Endodermal cell (in vitro differentiated cells): ENCODE measurements at regions not wholly inside any gene's neighbourhood (a gene's known extent, or its start where the extent isn't known, plus 50 kb on each side); places are given as distances from the start of the nearest gene placed in this dataset.

Experiments
- DNase-seq: peaks from one replicate; pipeline ENCODE4 v3.0.0-alpha.2; 2017
- H3K27ac ChIP-seq: 2 replicates; pipeline ENCODE4 v1.5.1; 2013; ENCODE audit warnings: mild to moderate bottlenecking, low read depth, low read length, moderate library complexity
- H3K27me3 ChIP-seq: 2 replicates; pipeline ENCODE4 v1.6.1; 2013; ENCODE audit warnings: mild to moderate bottlenecking, low read length, moderate library complexity; ENCODE audit not compliant: insufficient read depth, control insufficient read depth, poor library complexity, severe bottlenecking
- H3K36me3 ChIP-seq: 2 replicates; pipeline ENCODE4 v1.7.0; 2013; ENCODE audit warnings: mild to moderate bottlenecking, low read length, moderate library complexity; ENCODE audit not compliant: control insufficient read depth, insufficient read depth
- H3K4me1 ChIP-seq: one replicate; pipeline ENCODE4 v1.7.0; 2013; ENCODE audit warnings: low read length; ENCODE audit not compliant: control insufficient read depth, insufficient read depth
- H3K4me3 ChIP-seq: 2 replicates; pipeline ENCODE4 v1.5.1; 2013; ENCODE audit warnings: mild to moderate bottlenecking, low read length, moderate library complexity
- H3K9ac ChIP-seq: 2 replicates; pipeline ENCODE4 v1.6.1; 2013; ENCODE audit warnings: mild to moderate bottlenecking, low read length, moderate library complexity; ENCODE audit not compliant: poor library complexity, severe bottlenecking; ENCODE audit errors: extremely low read depth
- H3K9me3 ChIP-seq: 2 replicates; pipeline ENCODE4 v1.6.1; 2013; ENCODE audit warnings: mild to moderate bottlenecking, low read length, moderate library complexity; ENCODE audit not compliant: control insufficient read depth
- H3K27ac Mint-ChIP-seq: 2 replicates; pipeline ENCODE4 v1.8.0; 2020; ENCODE audit warnings: mixed read lengths
- H3K27me3 Mint-ChIP-seq: 2 replicates; pipeline ENCODE4 v1.8.0; 2021; ENCODE audit warnings: mild to moderate bottlenecking, mixed read lengths; ENCODE audit not compliant: insufficient read depth
- H3K36me3 Mint-ChIP-seq: 2 replicates; pipeline ENCODE4 v1.8.0; 2020; ENCODE audit warnings: low read depth, mixed read lengths
- H3K4me1 Mint-ChIP-seq: 2 replicates; pipeline ENCODE4 v1.8.0; 2020; ENCODE audit warnings: mixed read lengths
- H3K4me3 Mint-ChIP-seq: 2 replicates; pipeline ENCODE4 v1.8.0; 2020; ENCODE audit warnings: mild to moderate bottlenecking, moderate library complexity, mixed read lengths
- H3K9me3 Mint-ChIP-seq: 2 replicates; pipeline ENCODE4 v1.8.0; 2020; ENCODE audit warnings: mild to moderate bottlenecking, mixed read lengths
- CTCF ChIP-seq: fragments of 200-600 bp; sonication (generic); conservative IDR thresholded peaks from 2 replicates; pipeline ENCODE4 v1.5.0; 2021; ENCODE audit warnings: antibody characterized with exemption, mild to moderate bottlenecking
- WGBS, 2 experiments: methylation state at CpG; one replicate each; pipeline versions ENCODE4 v1.1.5 to v1.1.7; 2013; ENCODE audit warnings: missing lambda C conversion rate in 2 of 2, mixed read lengths in 1 of 2; ENCODE audit not compliant: insufficient coverage in 1 of 2, insufficient read length in 1 of 2; 5-methylcytosine and 5-hydroxymethylcytosine counted together

DNA sequence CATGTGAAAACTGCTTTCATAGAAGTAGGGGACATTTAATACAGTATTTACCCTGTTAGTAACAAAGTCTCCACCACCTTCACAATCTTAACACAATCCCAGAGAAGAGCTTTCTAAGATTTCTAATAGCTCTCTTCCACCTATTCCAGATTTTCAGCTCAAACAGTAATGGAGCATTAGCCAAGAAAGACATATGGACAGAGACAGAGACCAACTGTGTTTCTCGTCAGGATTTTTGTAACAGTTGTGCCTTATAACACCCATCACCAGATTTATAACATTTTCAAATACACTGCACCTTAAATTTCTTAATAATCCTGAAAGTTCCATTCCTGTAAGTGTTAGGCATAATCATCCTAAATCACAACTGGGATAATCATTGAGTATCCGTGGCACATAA, 321.2 kb upstream of the TMTC1 start:
- Mint-ChIP-seq H3K4me3 (no peak overlapping the region), H3K36me3 (no peaks in the 10 kb centered on the region), H3K27me3 (no peaks in the 10 kb centered on the region), H3K27ac (no peak overlapping the region), H3K4me1 (no peaks in the 10 kb centered on the region), H3K9me3 (peaks cover 17% of the 10 kb centered on the region)
- no peaks in the 10 kb centered on the region for H3K27me3 ChIP-seq
- no peak for TF ChIP-seq CTCF
- H3K9ac ChIP-seq, result no peak overlapping the region
- H3K36me3 ChIP-seq, result no peaks in the 10 kb centered on the region
- no peak overlapping the region for H3K27ac ChIP-seq
- no peak for DNase-seq
- peaks cover 4% of the 10 kb centered on the region for H3K9me3 ChIP-seq
- 75 to 90% methylated on average over 1 to 2 of the region's 2 CpGs for WGBS, 2 experiments
- no peaks in the 10 kb centered on the region for H3K4me1 ChIP-seq
- H3K4me3 ChIP-seq, result no peak overlapping the region

- no peak overlapping the region for H3K27ac ChIP-seq
- no peak for DNase-seq
- no CpG with 5 or more reads among the region's 1 CpG for WGBS, 2 experiments
- H3K9ac ChIP-seq, result no peak overlapping the region
- peaks cover 23% of the 10 kb centered on the region for H3K4me1 Mint-ChIP-seq
- no peaks in the 10 kb centered on the region for H3K36me3 ChIP-seq
- no peaks in the 10 kb centered on the region for H3K9me3 ChIP-seq
- no peaks in the 10 kb centered on the region for H3K27me3 Mint-ChIP-seq
- TF ChIP-seq CTCF, result no peak
- H3K36me3 Mint-ChIP-seq, result no peaks in the 10 kb centered on the region
- H3K9me3 Mint-ChIP-seq, result no peaks in the 10 kb centered on the region
- no peaks in the 10 kb centered on the region for H3K4me1 ChIP-seq
- H3K4me3 ChIP-seq, result no peak overlapping the region
- no peaks in the 10 kb centered on the region for H3K27me3 ChIP-seq
- no peak overlapping the region for H3K27ac Mint-ChIP-seq
- no peak overlapping the region for H3K4me3 Mint-ChIP-seq
Measured at GRCh38 chr12:30100741-30101140, 317.0 kb upstream of the TMTC1 start.

DNA sequence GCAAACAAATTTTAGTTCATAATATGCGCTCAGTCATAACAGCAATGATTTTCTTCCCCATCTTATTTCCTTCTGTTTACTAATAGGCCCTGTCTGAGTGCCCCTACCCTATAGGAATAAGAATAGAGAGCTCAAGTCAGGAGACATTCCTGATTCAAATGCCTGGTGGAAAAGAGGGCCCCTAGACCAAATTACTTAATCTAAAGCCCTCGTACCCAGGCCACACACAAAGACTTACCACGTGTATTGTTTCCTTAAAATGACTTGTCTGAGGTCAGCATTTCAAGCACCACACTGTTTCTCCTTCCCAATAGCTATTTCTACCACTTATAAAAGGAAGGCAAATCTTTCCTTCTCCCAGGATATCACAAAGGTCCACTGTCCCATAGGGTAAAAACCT, 314.9 kb upstream of the TMTC1 start:
- Histone ChIP-seq H3K4me3 (no peak overlapping the region), H3K9ac (no peak overlapping the region), H3K27ac (no peak overlapping the region), H3K27me3 (no peaks in the 10 kb centered on the region), H3K36me3 (no peaks in the 10 kb centered on the region), H3K9me3 (no peaks in the 10 kb centered on the region), H3K4me1 (no peaks in the 10 kb centered on the region)
- H3K36me3 Mint-ChIP-seq, result no peaks in the 10 kb centered on the region
- DNase-seq, result no peak
- no peaks in the 10 kb centered on the region for H3K9me3 Mint-ChIP-seq
- peak overlapping the region; percentile 5 for H3K27ac Mint-ChIP-seq
- no peak overlapping the region for H3K4me3 Mint-ChIP-seq
- no peaks in the 10 kb centered on the region for H3K27me3 Mint-ChIP-seq
- no peak for TF ChIP-seq CTCF
- 53 to 57% methylated on average over 3 of the region's 3 CpGs for WGBS, 2 experiments
- H3K4me1 Mint-ChIP-seq, result peaks cover 23% of the 10 kb centered on the region
